ENCODE measurements at regions not wholly inside any gene's neighbourhood (a gene's known extent, or its start where the extent isn't known, plus 50 kb on each side); places are given as distances from the start of the nearest gene placed in this dataset.

DNA sequence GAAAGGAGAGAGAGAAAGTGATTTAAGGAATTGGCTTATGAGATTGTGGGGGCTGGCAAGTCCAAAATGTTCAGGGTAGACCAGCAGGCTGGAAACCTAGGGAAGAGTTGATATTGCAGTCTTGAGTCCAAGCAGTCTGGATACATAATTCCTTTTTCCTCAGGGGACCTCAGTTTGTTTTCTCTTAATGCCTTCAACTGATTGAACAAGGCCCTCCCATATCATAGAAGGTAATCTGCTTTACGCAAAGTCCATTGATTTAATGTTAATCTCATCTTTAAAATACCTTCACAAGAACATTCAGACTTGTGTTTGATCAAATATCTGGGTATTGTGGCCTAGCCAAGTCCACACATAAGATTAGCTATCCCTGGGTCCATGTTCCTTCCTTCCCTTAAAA, 494.7 kb downstream of the INSC start:
- H3K9ac ChIP-seq (ENCODE audit: low read depth in 1 of 2, low read length in 2 of 2): no peak overlapping the region
- H3K36me3 ChIP-seq (ENCODE audit: control insufficient read depth in 2 of 2, insufficient read depth in 2 of 2, low read length in 2 of 2): no peaks in the 10 kb centered on the region
- no peak overlapping the region for H3K27ac ChIP-seq (ENCODE audit: low read depth in 2 of 2, low read length in 2 of 2)
- no peak overlapping the region for H3K4me3 ChIP-seq (ENCODE audit: low read length in 2 of 2)
- H3K4me1 ChIP-seq (ENCODE audit: control insufficient read depth in 2 of 2, insufficient read depth in 2 of 2, low read length in 2 of 2): no peaks in the 10 kb centered on the region
- no peaks in the 10 kb centered on the region for H3K27me3 ChIP-seq (ENCODE audit: control insufficient read depth in 2 of 2, insufficient read depth in 2 of 2, low read length in 2 of 2)
- H3K9me3 ChIP-seq (ENCODE audit: control insufficient read depth in 2 of 2, low read length in 2 of 2): no peaks in the 10 kb centered on the region

DNA sequence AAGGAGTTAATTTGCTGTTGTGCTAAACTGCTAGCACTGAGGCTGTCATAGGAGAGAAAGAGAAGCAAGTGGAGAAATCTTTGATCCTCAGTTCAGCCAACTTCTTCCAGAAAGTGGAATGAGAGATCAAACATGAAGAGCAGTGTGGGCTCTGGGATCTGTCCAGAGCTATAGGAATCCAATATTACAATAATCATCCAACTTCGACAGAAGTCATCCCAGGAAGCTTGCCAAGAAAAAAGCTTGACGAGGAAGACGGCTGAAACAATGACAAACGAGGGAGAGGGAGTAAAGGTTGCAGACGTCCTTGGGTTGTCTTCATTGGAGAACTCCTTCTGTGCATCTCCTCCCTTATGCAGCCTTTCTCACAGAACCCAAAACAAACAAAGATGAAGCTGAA, 496.2 kb downstream of the INSC start:
- H3K9me3 ChIP-seq (ENCODE audit: control insufficient read depth in 2 of 2, low read length in 2 of 2): no peaks in the 10 kb centered on the region
- no peak overlapping the region for H3K9ac ChIP-seq (ENCODE audit: low read depth in 1 of 2, low read length in 2 of 2)
- no peaks in the 10 kb centered on the region for H3K4me1 ChIP-seq (ENCODE audit: control insufficient read depth in 2 of 2, insufficient read depth in 2 of 2, low read length in 2 of 2)
- no peaks in the 10 kb centered on the region for H3K36me3 ChIP-seq (ENCODE audit: control insufficient read depth in 2 of 2, insufficient read depth in 2 of 2, low read length in 2 of 2)
- H3K27me3 ChIP-seq (ENCODE audit: control insufficient read depth in 2 of 2, insufficient read depth in 2 of 2, low read length in 2 of 2): no peaks in the 10 kb centered on the region
- no peak overlapping the region for H3K27ac ChIP-seq (ENCODE audit: low read depth in 2 of 2, low read length in 2 of 2)
- no peak overlapping the region for H3K4me3 ChIP-seq (ENCODE audit: low read length in 2 of 2)

DNA sequence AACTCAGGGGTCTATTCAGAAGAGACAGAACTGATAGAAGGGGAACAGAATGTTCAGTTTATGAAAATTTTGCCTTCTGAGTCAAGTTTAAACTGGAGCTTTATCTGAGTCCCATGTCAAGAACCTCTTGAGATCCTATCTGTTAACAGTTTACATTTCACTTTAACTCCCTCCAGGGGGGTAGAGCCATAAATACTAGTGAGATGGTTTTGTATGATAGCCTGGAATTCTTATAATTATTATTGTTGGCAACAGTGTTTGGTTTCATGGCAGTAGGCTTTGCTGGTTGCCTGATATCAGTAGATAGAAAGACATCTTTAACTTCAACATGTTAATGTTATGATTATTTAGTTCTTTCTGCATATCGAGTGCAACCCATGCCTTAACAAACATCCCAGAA, 498.5 kb downstream of the INSC start:
- H3K27me3 ChIP-seq (ENCODE audit: control insufficient read depth in 2 of 2, insufficient read depth in 2 of 2, low read length in 2 of 2): no peaks in the 10 kb centered on the region
- H3K9ac ChIP-seq (ENCODE audit: low read depth in 1 of 2, low read length in 2 of 2): no peak overlapping the region
- no peaks in the 10 kb centered on the region for H3K36me3 ChIP-seq (ENCODE audit: control insufficient read depth in 2 of 2, insufficient read depth in 2 of 2, low read length in 2 of 2)

DNA sequence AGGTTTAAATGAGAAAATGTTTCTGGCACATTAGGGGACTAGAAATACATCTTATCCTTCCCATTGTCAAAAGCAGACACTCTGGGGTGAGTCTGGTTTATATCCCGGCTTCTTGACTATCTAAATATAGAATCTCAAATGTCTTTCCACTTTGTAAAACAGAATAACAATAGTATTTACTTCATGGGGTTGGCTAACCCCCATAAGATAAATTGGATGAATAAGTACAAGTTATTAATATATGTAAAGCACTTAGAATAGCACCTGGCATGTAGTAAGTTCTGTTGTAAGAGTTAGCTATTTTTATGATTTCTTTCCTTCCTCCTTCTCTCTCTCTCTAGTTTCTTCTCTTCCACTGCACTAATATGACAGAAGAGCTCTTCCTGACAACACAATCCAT, 499.1 kb downstream of the INSC start:
- no peaks in the 10 kb centered on the region for H3K27me3 ChIP-seq (ENCODE audit: control insufficient read depth in 2 of 2, insufficient read depth in 2 of 2, low read length in 2 of 2)
- H3K9ac ChIP-seq (ENCODE audit: low read depth in 1 of 2, low read length in 2 of 2): no peak overlapping the region
- H3K36me3 ChIP-seq (ENCODE audit: control insufficient read depth in 2 of 2, insufficient read depth in 2 of 2, low read length in 2 of 2): no peaks in the 10 kb centered on the region
- no peaks in the 10 kb centered on the region for H3K9me3 ChIP-seq (ENCODE audit: control insufficient read depth in 2 of 2, low read length in 2 of 2)
- no peak overlapping the region for H3K27ac ChIP-seq (ENCODE audit: low read depth in 2 of 2, low read length in 2 of 2)
- no peak overlapping the region for H3K4me3 ChIP-seq (ENCODE audit: low read length in 2 of 2)
- H3K4me1 ChIP-seq (ENCODE audit: control insufficient read depth in 2 of 2, insufficient read depth in 2 of 2, low read length in 2 of 2): no peaks in the 10 kb centered on the region

More for the DNA sequence above, 498.5 kb downstream of the INSC start:
- no peaks in the 10 kb centered on the region for H3K4me1 ChIP-seq (ENCODE audit: control insufficient read depth in 2 of 2, insufficient read depth in 2 of 2, low read length in 2 of 2)
- no peak overlapping the region for H3K4me3 ChIP-seq (ENCODE audit: low read length in 2 of 2)
- no peaks in the 10 kb centered on the region for H3K9me3 ChIP-seq (ENCODE audit: control insufficient read depth in 2 of 2, low read length in 2 of 2)
- no peak overlapping the region for H3K27ac ChIP-seq (ENCODE audit: low read depth in 2 of 2, low read length in 2 of 2)

DNA sequence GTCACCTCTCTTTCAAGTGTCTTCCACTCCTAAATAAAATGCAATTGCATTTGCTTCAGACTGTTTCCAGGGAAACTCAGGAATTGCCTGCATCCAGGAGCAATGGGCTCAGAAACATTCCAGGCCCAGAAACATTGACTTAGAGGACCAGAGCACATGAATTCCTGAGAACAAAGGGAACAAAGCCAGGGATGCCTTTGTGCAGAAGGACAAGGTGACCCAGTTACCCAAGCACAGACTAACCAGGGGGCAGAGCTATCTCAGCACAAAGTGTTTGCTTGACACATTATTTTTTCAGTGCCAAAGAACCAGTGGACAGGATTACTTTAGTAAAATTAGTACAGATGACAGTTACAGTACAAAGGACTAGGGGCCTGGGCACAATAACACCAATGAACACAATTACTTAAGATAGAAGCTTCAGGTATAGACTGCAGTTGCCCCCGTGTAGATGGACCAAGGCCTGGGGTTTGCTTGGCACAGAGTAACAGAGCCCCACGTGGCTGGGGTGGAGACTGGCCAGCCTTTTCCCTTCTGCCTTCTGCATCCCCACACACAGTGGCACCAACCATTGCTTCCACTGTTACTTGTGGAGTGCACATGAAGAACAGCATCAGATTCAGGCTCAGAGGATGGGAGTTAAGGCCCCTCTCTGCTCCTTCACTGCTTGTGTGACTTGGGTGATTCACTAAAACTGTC, 500.8 kb downstream of the INSC start:
- no peaks in the 10 kb centered on the region for H3K27me3 ChIP-seq (ENCODE audit: control insufficient read depth in 2 of 2, insufficient read depth in 2 of 2, low read length in 2 of 2)
- H3K9ac ChIP-seq (ENCODE audit: low read depth in 1 of 2, low read length in 2 of 2): no peak overlapping the region
- no peaks in the 10 kb centered on the region for H3K36me3 ChIP-seq (ENCODE audit: control insufficient read depth in 2 of 2, insufficient read depth in 2 of 2, low read length in 2 of 2)
- H3K4me1 ChIP-seq (ENCODE audit: control insufficient read depth in 2 of 2, insufficient read depth in 2 of 2, low read length in 2 of 2): no peaks in the 10 kb centered on the region
- H3K9me3 ChIP-seq (ENCODE audit: control insufficient read depth in 2 of 2, low read length in 2 of 2): no peaks in the 10 kb centered on the region
- H3K27ac ChIP-seq (ENCODE audit: low read depth in 2 of 2, low read length in 2 of 2): no peak overlapping the region
- no peak overlapping the region for H3K4me3 ChIP-seq (ENCODE audit: low read length in 2 of 2)

DNA sequence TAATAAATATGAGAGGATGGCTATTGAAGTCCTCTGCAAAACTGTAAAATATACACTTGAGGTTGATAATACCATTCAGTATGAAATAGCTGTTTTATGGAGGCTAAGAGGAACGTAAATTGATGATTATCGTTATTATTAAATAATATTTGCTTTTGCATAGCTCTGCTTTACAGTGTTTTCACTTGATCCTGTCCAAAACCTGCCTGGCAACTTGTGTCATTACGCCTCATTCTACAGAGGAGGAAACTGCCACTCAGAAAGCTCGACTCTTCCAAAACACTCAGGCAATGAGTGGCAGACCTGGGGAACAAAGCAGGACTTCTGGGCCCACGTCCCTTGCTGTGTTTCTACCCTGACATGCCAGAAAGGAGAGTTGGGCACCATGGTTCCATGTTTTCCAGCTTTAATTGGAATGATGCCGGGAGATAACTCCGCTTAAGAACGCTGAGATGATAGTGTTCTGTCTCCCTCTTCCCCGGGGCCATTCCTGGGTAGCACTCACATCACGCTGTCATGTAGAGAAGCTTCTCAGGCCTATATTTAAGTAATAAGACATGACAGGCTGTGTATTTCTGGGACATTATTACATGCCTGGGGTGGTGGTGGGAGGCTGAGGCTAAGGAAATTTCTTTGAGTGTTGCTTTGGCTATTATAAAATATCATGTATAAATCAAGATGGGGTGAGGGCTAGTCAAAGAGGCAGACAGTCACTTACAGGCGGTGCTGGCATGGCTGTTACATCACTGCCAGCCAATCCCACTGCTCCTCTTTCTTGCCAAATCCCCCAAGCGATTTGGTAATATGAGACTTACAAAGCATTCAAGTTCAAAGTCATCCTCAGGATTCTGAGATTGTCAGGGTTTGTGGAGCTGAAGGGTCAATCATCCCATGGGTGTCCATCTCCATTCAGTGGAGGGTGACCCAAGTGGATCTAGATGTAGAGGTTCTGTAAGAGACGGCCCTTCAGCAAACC, 501.7 kb downstream of the INSC start:
- no peak overlapping the region for H3K9ac ChIP-seq (ENCODE audit: low read depth in 1 of 2, low read length in 2 of 2)
- H3K4me3 ChIP-seq (ENCODE audit: low read length in 2 of 2): no peak overlapping the region
- H3K27ac ChIP-seq (ENCODE audit: low read depth in 2 of 2, low read length in 2 of 2): no peak overlapping the region
- H3K27me3 ChIP-seq (ENCODE audit: control insufficient read depth in 2 of 2, insufficient read depth in 2 of 2, low read length in 2 of 2): no peaks in the 10 kb centered on the region
- H3K9me3 ChIP-seq (ENCODE audit: control insufficient read depth in 2 of 2, low read length in 2 of 2): no peaks in the 10 kb centered on the region
- no peaks in the 10 kb centered on the region for H3K4me1 ChIP-seq (ENCODE audit: control insufficient read depth in 2 of 2, insufficient read depth in 2 of 2, low read length in 2 of 2)
- H3K36me3 ChIP-seq (ENCODE audit: control insufficient read depth in 2 of 2, insufficient read depth in 2 of 2, low read length in 2 of 2): no peaks in the 10 kb centered on the region

DNA sequence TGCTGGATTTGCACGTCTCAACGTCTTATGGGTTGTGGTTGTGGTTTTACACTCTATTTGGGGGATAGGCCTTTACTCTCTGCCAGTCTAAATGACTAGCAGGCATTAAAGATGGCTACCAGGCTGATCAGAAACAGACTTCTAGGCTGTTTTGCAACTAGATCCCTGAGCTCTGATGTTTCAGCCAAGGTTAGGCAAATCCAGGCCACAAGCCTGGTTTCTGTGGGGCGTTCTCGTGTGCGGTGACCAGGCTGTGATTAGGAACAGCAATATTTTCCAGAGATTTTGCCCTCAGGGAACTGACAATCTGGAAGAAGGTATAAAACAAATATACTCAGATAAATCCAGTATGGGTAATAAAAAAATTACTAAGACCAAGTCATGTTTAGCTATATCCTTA, 502.4 kb downstream of the INSC start:
- Histone ChIP-seq H3K27ac (ENCODE audit: low read depth in 2 of 2, low read length in 2 of 2) (no peak overlapping the region), H3K4me1 (ENCODE audit: control insufficient read depth in 2 of 2, insufficient read depth in 2 of 2, low read length in 2 of 2) (no peaks in the 10 kb centered on the region), H3K9ac (ENCODE audit: low read depth in 1 of 2, low read length in 2 of 2) (no peak overlapping the region), H3K4me3 (ENCODE audit: low read length in 2 of 2) (no peak overlapping the region), H3K27me3 (ENCODE audit: control insufficient read depth in 2 of 2, insufficient read depth in 2 of 2, low read length in 2 of 2) (no peaks in the 10 kb centered on the region), H3K9me3 (ENCODE audit: control insufficient read depth in 2 of 2, low read length in 2 of 2) (no peaks in the 10 kb centered on the region), H3K36me3 (ENCODE audit: control insufficient read depth in 2 of 2, insufficient read depth in 2 of 2, low read length in 2 of 2) (no peaks in the 10 kb centered on the region)

DNA sequence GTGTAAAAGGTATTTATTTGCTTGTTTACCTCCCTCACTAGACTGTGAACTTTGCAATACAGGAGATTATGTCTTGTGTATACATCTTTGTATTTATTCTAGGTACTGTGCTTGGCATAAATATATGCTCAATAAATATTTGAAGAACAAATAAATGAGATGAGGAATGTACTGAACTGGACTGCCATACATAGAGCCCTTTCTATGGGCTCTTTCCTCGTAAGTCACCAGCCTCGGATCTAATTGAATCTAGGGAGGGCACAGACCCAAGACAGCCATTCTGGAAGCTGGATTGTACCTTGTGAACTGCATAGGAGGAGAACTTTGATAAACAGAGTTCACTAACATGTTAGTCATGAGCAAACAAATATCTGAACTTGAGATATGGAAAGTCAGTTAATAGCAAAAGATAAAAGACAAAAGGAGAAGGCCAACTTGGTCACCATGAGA, 503.9 kb downstream of the INSC start:
- Histone ChIP-seq H3K27me3 (ENCODE audit: control insufficient read depth in 2 of 2, insufficient read depth in 2 of 2, low read length in 2 of 2) (no peaks in the 10 kb centered on the region), H3K36me3 (ENCODE audit: control insufficient read depth in 2 of 2, insufficient read depth in 2 of 2, low read length in 2 of 2) (no peaks in the 10 kb centered on the region), H3K9ac (ENCODE audit: low read depth in 1 of 2, low read length in 2 of 2) (no peak overlapping the region), H3K4me3 (ENCODE audit: low read length in 2 of 2) (no peak overlapping the region), H3K4me1 (ENCODE audit: control insufficient read depth in 2 of 2, insufficient read depth in 2 of 2, low read length in 2 of 2) (no peaks in the 10 kb centered on the region), H3K27ac (ENCODE audit: low read depth in 2 of 2, low read length in 2 of 2) (no peak overlapping the region), H3K9me3 (ENCODE audit: control insufficient read depth in 2 of 2, low read length in 2 of 2) (no peaks in the 10 kb centered on the region)

DNA sequence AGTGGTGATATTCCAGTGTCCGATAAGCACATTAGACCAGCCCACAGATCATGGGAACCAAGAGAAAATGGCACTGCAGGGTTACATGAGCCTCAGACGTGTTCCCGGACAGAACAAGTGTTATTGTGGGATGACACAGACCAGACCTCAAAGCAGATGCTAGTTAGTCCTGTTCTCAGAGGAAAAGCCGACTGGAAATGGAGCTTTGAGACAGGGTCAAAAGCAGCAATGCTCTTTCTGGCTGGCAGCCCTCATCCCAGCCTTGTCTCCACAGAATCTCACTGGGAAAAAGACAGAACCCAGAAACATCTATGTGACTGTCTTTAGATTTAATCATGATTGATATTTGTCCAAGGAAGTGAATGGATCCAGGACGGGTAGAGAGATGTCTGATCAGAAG, 506.8 kb downstream of the INSC start:
- Histone ChIP-seq H3K9me3 (ENCODE audit: control insufficient read depth in 2 of 2, low read length in 2 of 2) (no peaks in the 10 kb centered on the region), H3K36me3 (ENCODE audit: control insufficient read depth in 2 of 2, insufficient read depth in 2 of 2, low read length in 2 of 2) (no peaks in the 10 kb centered on the region), H3K27me3 (ENCODE audit: control insufficient read depth in 2 of 2, insufficient read depth in 2 of 2, low read length in 2 of 2) (no peaks in the 10 kb centered on the region), H3K4me1 (ENCODE audit: control insufficient read depth in 2 of 2, insufficient read depth in 2 of 2, low read length in 2 of 2) (no peaks in the 10 kb centered on the region), H3K27ac (ENCODE audit: low read depth in 2 of 2, low read length in 2 of 2) (no peak overlapping the region), H3K4me3 (ENCODE audit: low read length in 2 of 2) (no peak overlapping the region), H3K9ac (ENCODE audit: low read depth in 1 of 2, low read length in 2 of 2) (no peak overlapping the region)

DNA sequence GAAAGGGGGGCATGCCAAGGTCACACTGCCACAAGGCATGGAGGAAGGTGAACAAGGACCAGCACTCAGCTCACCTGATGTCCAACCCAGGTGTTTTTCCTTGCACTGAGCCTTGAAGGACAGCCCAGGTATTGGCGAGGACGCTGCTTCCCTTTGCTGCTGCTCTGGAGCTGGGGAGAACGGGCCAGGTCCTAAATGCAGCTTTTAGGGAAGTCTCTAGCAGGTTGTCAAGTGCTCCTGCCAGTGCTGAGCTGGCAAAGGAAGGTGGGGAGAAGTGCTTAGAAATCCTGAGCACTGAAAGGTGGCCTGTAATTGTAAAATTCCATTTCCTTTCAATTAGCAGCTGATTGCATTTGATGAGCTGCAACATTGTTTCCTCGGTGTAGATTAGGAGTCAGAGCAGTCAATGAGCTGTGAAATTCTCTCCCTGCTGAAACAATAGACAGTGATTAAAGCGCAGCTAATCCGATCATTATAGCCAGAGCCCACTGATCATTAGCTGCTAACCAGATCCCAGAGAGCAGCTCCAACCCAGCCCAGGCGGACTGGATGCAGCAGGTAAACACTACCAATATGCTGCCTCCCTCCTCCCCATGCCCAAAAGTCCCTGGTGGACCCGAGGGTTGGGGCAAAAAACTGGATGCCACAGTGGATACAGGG, 507.6 kb downstream of the INSC start:
- Histone ChIP-seq H3K27ac (ENCODE audit: low read depth in 2 of 2, low read length in 2 of 2) (no peak overlapping the region), H3K4me3 (ENCODE audit: low read length in 2 of 2) (no peak overlapping the region), H3K27me3 (ENCODE audit: control insufficient read depth in 2 of 2, insufficient read depth in 2 of 2, low read length in 2 of 2) (no peaks in the 10 kb centered on the region), H3K4me1 (ENCODE audit: control insufficient read depth in 2 of 2, insufficient read depth in 2 of 2, low read length in 2 of 2) (no peaks in the 10 kb centered on the region), H3K36me3 (ENCODE audit: control insufficient read depth in 2 of 2, insufficient read depth in 2 of 2, low read length in 2 of 2) (no peaks in the 10 kb centered on the region), H3K9ac (ENCODE audit: low read depth in 1 of 2, low read length in 2 of 2) (no peak overlapping the region), H3K9me3 (ENCODE audit: control insufficient read depth in 2 of 2, low read length in 2 of 2) (no peaks in the 10 kb centered on the region)
